Left lobe of liver (tissue), 2 donors: ENCODE measurements at regions not wholly inside any gene's neighbourhood (a gene's known extent, or its start where the extent isn't known, plus 50 kb on each side); places are given as distances from the start of the nearest gene placed in this dataset.

Source experiments
- ATAC-seq: fragments of 200-7000 bp; cut with Tn5 transposase; one replicate; pipeline ENCODE4 v1.9.1; 2020; ENCODE audit warnings: mild to moderate bottlenecking, moderate library complexity
- DNase-seq: peaks from one replicate; pipeline ENCODE4 v3.0.0-alpha.2; 2020; ENCODE audit warnings: low spot score
- donor health status: DM: no; HTN: no; CAD: no; lungs with moderate emphysema.
- donor health status: DM: no; HTN: yes; CAD: no.

- DNase-seq: no peak
- no peak for ATAC-seq
Observed at GRCh38 chr1:164953098-164953497, 394.1 kb downstream of the PBX1 start.

GRCh38 chr1:164951508-164951907, 392.5 kb downstream of the PBX1 start:
- ATAC-seq (no peak), DNase-seq (no peak)

- DNase-seq: no peak
Observed at GRCh38 chr1:164950541-164950986, 391.6 kb downstream of the PBX1 start.

GRCh38 chr1:164949771-164950471, 390.9 kb downstream of the PBX1 start:
- no peak for ATAC-seq
- no peak for DNase-seq

More at GRCh38 chr1:164950541-164950986, 391.6 kb downstream of the PBX1 start:
- ATAC-seq: no peak

DNA sequence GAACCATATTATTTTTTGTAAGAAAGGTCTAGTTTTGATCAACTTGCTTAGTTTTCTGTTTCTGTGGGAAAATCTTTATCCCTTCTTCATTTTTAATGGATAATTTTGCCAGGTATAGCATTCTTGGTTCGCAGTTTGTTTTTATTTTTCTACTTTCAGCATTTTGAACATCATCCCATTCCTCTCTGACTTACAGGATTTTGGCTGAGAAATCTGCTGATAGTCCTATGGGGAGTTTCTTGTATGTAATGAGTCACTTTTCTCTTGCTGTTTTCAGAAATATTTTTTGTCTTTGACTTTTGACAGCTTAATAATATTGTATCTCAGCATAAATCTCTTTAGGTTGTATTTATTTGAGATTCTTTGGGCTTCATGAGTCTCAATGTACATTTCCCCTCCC, 389.1 kb downstream of the PBX1 start:
- no peak for DNase-seq
- no peak for ATAC-seq

- ATAC-seq (no peak), DNase-seq (no peak)
Observed at GRCh38 chr1:164937291-164937690, 378.3 kb downstream of the PBX1 start.

DNA sequence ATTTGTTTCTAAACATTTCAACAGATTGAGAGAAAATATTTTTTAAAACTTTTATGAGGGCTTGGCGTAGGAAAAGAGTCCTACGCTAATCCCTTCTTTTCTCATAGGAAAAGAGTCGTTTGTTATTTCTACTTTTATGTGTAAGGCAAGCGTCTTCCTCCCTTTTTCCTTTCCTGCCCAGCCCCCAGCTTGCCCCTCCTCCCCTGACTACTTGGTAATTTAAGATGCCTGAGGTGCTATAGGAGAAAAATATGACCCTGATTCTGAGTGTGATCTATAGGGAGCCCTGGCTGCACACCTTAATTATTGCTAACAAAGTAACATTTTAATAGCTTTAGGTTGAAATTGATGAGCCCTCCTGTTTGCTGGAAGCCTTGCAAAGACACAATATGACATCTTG, 373.6 kb downstream of the PBX1 start:
- ATAC-seq: no peak
- DNase-seq: no peak

GRCh38 chr1:164930833-164931232, 371.8 kb downstream of the PBX1 start:
- DNase-seq (no peak), ATAC-seq (no peak)

DNA sequence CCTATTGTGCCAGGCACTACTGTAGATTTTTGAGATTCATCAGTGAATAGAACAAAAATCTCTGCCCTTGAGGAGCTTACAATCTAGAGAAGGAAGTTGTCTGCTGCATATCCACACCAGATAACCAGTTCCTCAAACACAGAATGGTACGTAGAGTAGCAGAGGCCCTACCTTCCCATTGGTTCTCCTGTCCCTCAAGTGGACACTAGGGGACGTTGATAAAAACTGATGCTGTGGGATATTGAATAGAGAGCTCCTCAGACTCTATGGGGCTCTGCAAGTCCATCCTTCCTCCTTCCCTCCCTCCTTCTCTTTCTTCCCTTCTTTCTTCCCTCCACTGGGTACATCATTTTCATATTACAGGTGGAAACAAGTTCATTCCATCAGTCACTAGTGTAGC, 371.3 kb downstream of the PBX1 start:
- ATAC-seq: no peak

DNA sequence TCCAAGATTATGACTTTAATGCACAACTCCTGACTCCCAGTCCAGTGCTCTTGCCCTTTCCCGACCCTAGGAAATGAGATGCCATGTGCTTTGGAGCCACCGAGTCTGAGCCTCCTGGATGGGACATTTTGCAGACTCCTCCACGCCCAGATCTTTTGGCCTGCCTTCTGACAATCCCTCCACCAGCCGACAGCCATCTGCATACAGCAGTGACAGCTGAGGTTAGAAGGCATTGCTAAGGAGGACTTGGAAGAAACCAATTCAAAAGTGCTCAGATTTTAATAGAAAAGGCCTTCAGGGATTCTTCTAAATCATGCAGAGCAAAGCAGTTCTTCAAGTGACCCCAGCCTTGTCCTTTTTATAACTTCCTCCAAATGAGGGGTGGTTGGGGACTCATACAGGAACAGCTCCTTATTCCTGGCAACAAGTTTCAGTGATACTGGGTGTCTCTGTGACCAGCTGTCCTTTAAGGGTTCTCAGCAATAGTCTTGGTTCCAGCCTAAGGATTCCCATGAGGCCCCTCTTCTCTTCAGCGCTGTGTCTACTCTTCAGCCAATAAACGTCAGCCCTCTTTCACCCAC, 369.3 kb downstream of the PBX1 start:
- no peak for ATAC-seq
- no peak for DNase-seq

More for the DNA sequence above, 371.3 kb downstream of the PBX1 start:
- no peak for DNase-seq

GRCh38 chr1:164926107-164926506, 367.1 kb downstream of the PBX1 start:
- ATAC-seq: no peak

DNA sequence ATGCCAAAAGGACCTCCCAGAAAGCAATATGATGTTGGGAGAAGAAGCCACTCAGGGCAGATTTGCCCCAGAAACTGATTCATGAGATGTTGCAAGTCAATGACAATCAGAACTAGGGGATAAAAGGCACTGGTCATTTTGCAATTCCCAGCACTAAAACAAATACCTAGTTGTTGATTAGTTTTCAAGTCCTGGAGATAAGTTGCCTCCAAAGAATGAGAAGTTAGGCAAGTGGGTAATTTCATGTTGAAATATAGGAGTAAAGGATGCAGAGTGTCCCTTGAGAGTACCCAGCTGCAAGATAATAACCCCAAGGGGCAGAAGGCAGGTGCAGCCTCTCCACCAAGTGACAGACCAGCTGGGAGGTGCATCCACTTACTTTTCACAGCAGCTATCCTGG, 363.6 kb downstream of the PBX1 start:
- ATAC-seq (no peak), DNase-seq (no peak)

More at GRCh38 chr1:164926107-164926506, 367.1 kb downstream of the PBX1 start:
- no peak for DNase-seq

DNA sequence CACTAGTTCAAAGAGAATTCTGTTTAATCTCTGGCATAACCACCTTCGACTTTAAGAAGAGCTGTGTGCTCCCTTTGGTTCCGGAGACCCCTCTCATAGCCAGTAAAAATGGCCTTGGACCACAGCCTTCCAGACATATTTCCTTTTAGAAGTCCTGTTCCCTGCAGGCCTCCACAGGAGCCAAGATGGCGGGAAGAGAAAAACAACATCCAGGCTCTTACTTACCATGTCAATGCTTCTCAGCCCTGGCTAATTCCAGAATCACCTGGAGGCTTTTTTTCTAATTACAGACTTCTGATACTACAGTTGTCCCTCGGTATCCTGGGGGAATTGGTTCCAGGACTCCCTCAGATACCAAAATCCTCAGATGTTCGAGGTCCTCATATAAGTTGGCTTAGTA, 362.5 kb downstream of the PBX1 start:
- ATAC-seq: no peak

GRCh38 chr1:164918140-164918539, 359.2 kb downstream of the PBX1 start:
- DNase-seq: no peak
- ATAC-seq: no peak

More for the DNA sequence above, 362.5 kb downstream of the PBX1 start:
- no peak for DNase-seq

DNA sequence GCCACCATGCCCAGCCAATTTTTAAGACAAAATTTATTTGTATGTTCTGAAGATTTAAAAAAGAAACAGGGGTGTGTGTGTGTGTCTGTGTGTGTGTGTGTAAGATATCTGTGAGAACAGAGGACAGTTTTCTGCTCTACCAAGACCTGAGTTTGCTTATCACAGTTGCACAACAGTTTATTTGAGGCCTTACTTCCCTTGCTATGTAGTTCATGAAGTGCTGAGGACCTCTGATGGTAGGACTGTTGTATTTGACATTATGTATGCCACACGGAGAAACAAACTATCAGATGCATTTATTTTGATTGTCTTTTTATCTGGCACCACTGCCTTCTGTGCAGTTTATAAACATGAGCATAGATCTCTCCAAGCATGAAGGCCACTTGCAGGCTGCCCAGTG, 355.2 kb downstream of the PBX1 start:
- ATAC-seq (peak; percentile 73), DNase-seq (no peak)

- no peak for ATAC-seq
- no peak for DNase-seq
Observed at GRCh38 chr1:164912290-164912689, 353.3 kb downstream of the PBX1 start.

- ATAC-seq: no peak
- DNase-seq: no peak
Observed at GRCh38 chr1:164910671-164911070, 351.7 kb downstream of the PBX1 start.

GRCh38 chr1:164907666-164908065, 348.7 kb downstream of the PBX1 start:
- DNase-seq (no peak), ATAC-seq (no peak)

- ATAC-seq: no peak
- no peak for DNase-seq
Observed at GRCh38 chr1:164905869-164906268, 346.9 kb downstream of the PBX1 start.

- no peak for ATAC-seq
- no peak for DNase-seq
Observed at GRCh38 chr1:164902491-164902890, 343.5 kb downstream of the PBX1 start.
